Activated T-cell treated with anti-CD3 and anti-CD28 coated beads, Interleukin-2, amount 50 U/mL, for 24 hours (primary cell): ENCODE measurements at regions not wholly inside any gene's neighbourhood (a gene's known extent, or its start where the extent isn't known, plus 50 kb on each side); places are given as distances from the start of the nearest gene placed in this dataset.
A peak's percentile ranks its signal among the peaks of the same experiment; 100 is the strongest.

ENCODE experiments used
- DNase-seq: peaks from one replicate; pipeline ENCODE4 v3.0.0-alpha.2; 2020
- H3K27ac Mint-ChIP-seq: 2 replicates; pipeline ENCODE4 v1.8.0; 2020; ENCODE audit warnings: mild to moderate bottlenecking, mixed read lengths
- H3K27me3 Mint-ChIP-seq: 2 replicates; pipeline ENCODE4 v1.8.0; 2020; ENCODE audit warnings: mixed read lengths
- H3K36me3 Mint-ChIP-seq: 2 replicates; pipeline ENCODE4 v1.8.0; 2020; ENCODE audit warnings: low read depth, mixed read lengths
- H3K4me1 Mint-ChIP-seq: 2 replicates; pipeline ENCODE4 v1.8.0; 2020; ENCODE audit warnings: low read depth, mixed read lengths
- H3K4me3 Mint-ChIP-seq: 2 replicates; pipeline ENCODE4 v1.8.0; 2020; ENCODE audit warnings: mild to moderate bottlenecking, moderate library complexity, mixed read lengths
- H3K9me3 Mint-ChIP-seq: 2 replicates; pipeline ENCODE4 v1.8.0; 2020; ENCODE audit warnings: mixed read lengths

- H3K4me3 Mint-ChIP-seq: no peak overlapping the region
- no peaks in the 10 kb centered on the region for H3K36me3 Mint-ChIP-seq
- peaks cover 23% of the 10 kb centered on the region for H3K4me1 Mint-ChIP-seq
- DNase-seq: no peak
- no peaks in the 10 kb centered on the region for H3K9me3 Mint-ChIP-seq
- H3K27ac Mint-ChIP-seq: no peak overlapping the region
- peaks cover 9% of the 10 kb centered on the region for H3K27me3 Mint-ChIP-seq
Observed at GRCh38 chr9:104027295-104027694, 66.8 kb upstream of the SMC2 start.

DNA sequence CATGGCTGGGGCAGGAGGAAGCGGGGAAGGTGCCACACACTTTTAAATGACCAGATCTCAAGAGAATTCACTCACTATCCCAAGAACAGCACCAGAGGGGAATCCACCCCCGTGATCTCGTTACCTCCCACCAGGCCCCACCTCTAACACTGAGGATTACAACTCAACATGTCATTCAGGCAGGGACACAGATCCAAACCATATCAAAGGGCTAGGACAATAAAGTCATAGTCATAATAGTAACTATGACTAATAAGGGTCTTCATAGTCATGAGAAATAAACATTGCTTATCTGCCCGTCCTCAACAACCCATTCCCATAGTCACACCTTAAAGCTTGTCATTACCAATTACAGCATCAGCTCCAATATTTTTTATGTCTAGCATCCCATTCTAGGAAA is 65.3 kb upstream of the SMC2 start:
- Mint-ChIP-seq H3K9me3 (no peaks in the 10 kb centered on the region), H3K4me3 (no peak overlapping the region), H3K4me1 (peaks cover 23% of the 10 kb centered on the region), H3K27me3 (peaks cover 8% of the 10 kb centered on the region), H3K36me3 (no peaks in the 10 kb centered on the region), H3K27ac (no peak overlapping the region)
- DNase-seq: peak; percentile 29
